Upper lobe of right lung (tissue), 1 donor: ENCODE measurements at regions not wholly inside any gene's neighbourhood (a gene's known extent, or its start where the extent isn't known, plus 50 kb on each side); places are given as distances from the start of the nearest gene placed in this dataset.
"Not testable (repeated sequence)": the region's sequence is repeated elsewhere in the genome, so short reads cannot be mapped to it uniquely, and the experiment has no call there.

ENCODE experiments used
- ATAC-seq: fragments of 200-7000 bp; cut with Tn5 transposase; one replicate; pipeline ENCODE4 v1.9.1; 2020; ENCODE audit warnings: mild to moderate bottlenecking, moderate library complexity
- DNase-seq: peaks from one replicate; pipeline ENCODE4 v3.0.0-alpha.2; 2020
- H3K27ac ChIP-seq: fragments of 200-600 bp; one replicate; pipeline ENCODE4 v1.8.0; 2022
- H3K27me3 ChIP-seq: fragments of 200-600 bp; one replicate; pipeline ENCODE4 v1.8.0; 2022; ENCODE audit warnings: mild to moderate bottlenecking
- H3K36me3 ChIP-seq: fragments of 200-600 bp; one replicate; pipeline ENCODE4 v1.8.0; 2022
- H3K4me1 ChIP-seq: fragments of 200-600 bp; one replicate; pipeline ENCODE4 v1.8.0; 2022
- H3K4me3 ChIP-seq: fragments of 200-600 bp; one replicate; pipeline ENCODE4 v1.8.0; 2022; ENCODE audit warnings: mild to moderate bottlenecking
- H3K9me3 ChIP-seq: fragments of 200-600 bp; one replicate; pipeline ENCODE4 v1.8.0; 2022
- intact Hi-C: fragments of 100-400 bp; cut with DNase I; formaldehyde crosslinking; loops from one replicate; pipeline ENCODE4 v1.11.0; 2022
- TF ChIP-seq, protein P1 (sequence below): fragments of 200-600 bp; IDR thresholded peaks from one replicate; pipeline ENCODE4 v1.8.0; 2022; ENCODE audit warnings: antibody characterized with exemption
- donor health status: DM: no; HTN: yes; CAD: no; lungs with severe emphysema.

GRCh38 chr20:5686384-5687105 is 63.7 kb upstream of the SHLD1 start:
- TF ChIP-seq, protein P1, sequence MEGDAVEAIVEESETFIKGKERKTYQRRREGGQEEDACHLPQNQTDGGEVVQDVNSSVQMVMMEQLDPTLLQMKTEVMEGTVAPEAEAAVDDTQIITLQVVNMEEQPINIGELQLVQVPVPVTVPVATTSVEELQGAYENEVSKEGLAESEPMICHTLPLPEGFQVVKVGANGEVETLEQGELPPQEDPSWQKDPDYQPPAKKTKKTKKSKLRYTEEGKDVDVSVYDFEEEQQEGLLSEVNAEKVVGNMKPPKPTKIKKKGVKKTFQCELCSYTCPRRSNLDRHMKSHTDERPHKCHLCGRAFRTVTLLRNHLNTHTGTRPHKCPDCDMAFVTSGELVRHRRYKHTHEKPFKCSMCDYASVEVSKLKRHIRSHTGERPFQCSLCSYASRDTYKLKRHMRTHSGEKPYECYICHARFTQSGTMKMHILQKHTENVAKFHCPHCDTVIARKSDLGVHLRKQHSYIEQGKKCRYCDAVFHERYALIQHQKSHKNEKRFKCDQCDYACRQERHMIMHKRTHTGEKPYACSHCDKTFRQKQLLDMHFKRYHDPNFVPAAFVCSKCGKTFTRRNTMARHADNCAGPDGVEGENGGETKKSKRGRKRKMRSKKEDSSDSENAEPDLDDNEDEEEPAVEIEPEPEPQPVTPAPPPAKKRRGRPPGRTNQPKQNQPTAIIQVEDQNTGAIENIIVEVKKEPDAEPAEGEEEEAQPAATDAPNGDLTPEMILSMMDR: no peak
- H3K4me3 ChIP-seq: no peak overlapping the region
- peaks cover 12% of the 10 kb centered on the region for H3K4me1 ChIP-seq
- ATAC-seq (no peak), DNase-seq (no peak)
- no peaks in the 10 kb centered on the region for H3K36me3 ChIP-seq
- H3K9me3 ChIP-seq: no peaks in the 10 kb centered on the region
- H3K27ac ChIP-seq: peak overlapping the region; percentile 18
- no peaks in the 10 kb centered on the region for H3K27me3 ChIP-seq
- intact Hi-C loops: no loop called here

DNA sequence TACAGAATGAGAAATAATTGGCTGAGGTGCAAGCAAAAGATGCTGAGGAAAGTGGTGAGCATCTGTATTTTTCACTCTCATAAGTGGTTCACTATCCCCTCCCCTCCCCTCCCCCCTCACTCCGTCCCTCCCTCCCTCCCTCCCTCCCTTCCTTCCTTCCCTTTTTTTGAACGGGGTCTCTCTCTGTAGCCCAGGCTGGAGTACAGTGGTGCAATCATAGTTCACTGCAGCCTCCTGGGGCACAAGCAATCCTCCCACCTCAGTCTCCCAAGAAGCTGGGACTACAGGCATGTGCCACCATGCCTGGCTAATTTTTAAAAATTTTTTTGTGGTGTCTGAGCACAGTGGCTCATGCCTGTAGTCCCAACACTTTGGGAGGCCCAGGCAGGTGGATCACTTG is 67.6 kb upstream of the SHLD1 start:
- intact Hi-C loops, H3K27me3 ChIP-seq, H3K4me1 ChIP-seq, ATAC-seq, DNase-seq, H3K4me3 ChIP-seq, H3K9me3 ChIP-seq, H3K36me3 ChIP-seq, H3K27ac ChIP-seq: not testable (repeated sequence)

DNA sequence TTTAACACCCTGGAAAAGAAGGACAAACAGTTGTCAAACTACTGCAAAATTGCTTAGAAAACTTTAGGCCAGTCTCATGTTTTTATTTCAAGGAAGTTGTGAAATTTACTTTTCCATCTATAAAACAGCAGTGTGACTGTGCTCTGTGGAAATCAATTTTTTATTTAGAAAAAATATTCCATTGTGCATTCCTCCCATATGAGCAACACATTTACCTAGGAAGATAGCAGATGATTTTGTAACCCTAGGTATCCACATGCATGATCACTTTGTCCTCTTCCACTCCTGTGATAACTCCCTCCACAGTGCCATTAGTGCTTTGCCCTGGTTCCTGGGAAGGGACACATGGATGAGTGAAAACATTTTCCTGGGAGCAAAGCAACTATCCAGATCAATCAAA is 69.4 kb upstream of the GPCPD1 start:
- intact Hi-C loops: no loop called here
- no peaks in the 10 kb centered on the region for H3K4me1 ChIP-seq
- DNase-seq: no peak
- no peaks in the 10 kb centered on the region for H3K9me3 ChIP-seq
- ATAC-seq: no peak
- TF ChIP-seq, protein P1: no peak
- no peak overlapping the region for H3K27ac ChIP-seq
- H3K36me3 ChIP-seq: no peaks in the 10 kb centered on the region
- no peaks in the 10 kb centered on the region for H3K27me3 ChIP-seq
- no peak overlapping the region for H3K4me3 ChIP-seq

GRCh38 chr20:5678777-5679176 is 68.0 kb upstream of the GPCPD1 start:
- H3K4me3 ChIP-seq: no peak overlapping the region
- intact Hi-C loops: no loop called here
- no peak overlapping the region for H3K27ac ChIP-seq
- no peaks in the 10 kb centered on the region for H3K4me1 ChIP-seq
- DNase-seq (no peak), ATAC-seq (no peak)
- no peaks in the 10 kb centered on the region for H3K27me3 ChIP-seq
- no peaks in the 10 kb centered on the region for H3K36me3 ChIP-seq
- H3K9me3 ChIP-seq: no peaks in the 10 kb centered on the region
- TF ChIP-seq, protein P1: no peak

DNA sequence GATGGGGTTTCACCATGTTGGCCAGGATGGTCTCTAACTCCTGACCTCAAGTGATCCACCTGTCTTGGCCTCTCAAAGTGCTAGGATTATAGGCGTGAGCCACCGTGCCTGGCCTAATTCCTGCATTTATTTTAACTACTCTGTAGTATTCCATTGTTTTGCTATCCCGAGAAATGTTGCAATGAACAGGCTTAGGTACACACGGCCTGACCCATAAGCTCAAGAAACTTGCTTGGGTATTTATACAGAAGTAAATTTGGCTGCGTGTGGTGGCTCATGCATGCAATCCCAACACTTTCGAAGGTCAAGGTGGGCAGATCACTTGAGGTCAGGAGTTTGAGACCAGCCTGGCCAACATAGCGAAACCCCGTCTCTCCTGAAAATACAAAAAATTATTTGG is 67.1 kb upstream of the GPCPD1 start:
- H3K4me3 ChIP-seq, H3K4me1 ChIP-seq, intact Hi-C loops, H3K27ac ChIP-seq, H3K36me3 ChIP-seq, H3K27me3 ChIP-seq, DNase-seq, ATAC-seq, H3K9me3 ChIP-seq: not testable (repeated sequence)

DNA sequence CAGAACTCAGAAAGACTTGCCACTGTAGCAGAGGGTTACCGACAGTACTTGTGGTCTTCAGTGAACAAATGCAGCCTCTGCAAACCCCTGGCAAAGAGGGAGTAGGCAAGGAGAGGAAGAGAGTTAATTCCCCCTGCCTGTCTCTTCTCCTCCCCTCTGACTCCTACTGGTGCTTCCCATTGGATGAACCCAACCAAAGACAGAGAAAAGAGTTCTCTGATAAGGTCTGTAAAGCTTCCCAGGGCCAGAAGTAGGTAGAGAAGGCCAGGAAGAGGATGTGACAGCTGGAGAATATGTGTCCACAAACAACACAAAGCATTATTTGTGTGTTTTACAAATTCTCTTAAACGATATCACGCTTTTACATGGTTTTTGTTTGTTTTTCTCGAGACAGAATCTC is 66.6 kb upstream of the GPCPD1 start:
- DNase-seq (no peak), ATAC-seq (no peak)
- Histone ChIP-seq H3K36me3 (no peaks in the 10 kb centered on the region), H3K27me3 (no peaks in the 10 kb centered on the region), H3K9me3 (no peaks in the 10 kb centered on the region), H3K4me1 (no peaks in the 10 kb centered on the region), H3K27ac (no peak overlapping the region), H3K4me3 (no peak overlapping the region)
- TF ChIP-seq, protein P1: no peak
- intact Hi-C loops: no loop called here
